HG03354 (cell line): ENCODE measurements at regions not wholly inside any gene's neighbourhood (a gene's known extent, or its start where the extent isn't known, plus 50 kb on each side); places are given as distances from the start of the nearest gene placed in this dataset.
A peak's percentile ranks its signal among the peaks of the same experiment; 100 is the strongest.

Experiments
- ATAC-seq: cut with Tn5 transposase; IDR thresholded peaks from one replicate; pipeline ENCODE4 v1.9.1; 2021; ENCODE audit warnings: mild to moderate bottlenecking; ENCODE audit not compliant: unreplicated experiment, poor library complexity, severe bottlenecking

DNA sequence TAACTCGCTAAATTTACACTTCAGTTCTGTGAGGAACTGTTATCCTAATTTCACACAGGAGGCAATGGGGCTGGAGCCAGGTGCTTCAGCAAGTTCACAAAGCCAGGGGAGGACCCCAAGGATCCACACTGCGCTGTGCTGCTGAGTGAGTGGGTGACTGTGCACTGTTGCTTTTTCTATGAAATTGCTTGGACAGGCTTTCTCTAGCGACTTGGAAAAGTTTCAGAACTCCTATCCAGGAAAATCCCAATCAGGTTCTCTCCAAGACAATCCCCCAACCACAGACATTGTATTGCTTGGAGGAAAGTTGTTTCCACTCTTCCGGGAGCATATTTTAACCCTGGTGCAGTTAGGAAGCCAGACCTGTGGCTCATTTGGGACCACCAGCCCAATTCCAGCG, 175.9 kb upstream of the CST7 start:
- ATAC-seq = no peak

DNA sequence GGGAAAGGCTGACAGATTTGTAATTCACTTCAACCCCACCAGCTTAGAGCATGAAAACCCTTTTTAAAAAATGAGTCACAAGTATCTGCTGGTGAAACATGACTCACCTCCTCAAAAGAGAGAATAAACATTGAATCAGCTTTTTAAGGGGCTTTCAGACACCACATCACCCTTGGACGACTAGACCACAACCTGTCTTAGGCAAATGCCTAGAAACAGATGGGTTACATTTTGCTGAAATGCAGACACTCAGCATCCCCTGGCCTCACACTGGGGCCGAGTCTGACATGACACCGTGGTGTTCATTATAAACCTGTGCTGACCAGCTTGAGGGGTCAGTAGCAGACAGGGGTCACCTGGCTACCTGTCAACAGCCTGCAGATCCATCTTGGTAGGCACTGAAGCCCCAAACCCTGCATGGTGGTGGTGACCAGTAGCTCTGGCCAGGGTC, 175.3 kb upstream of the CST7 start:
- peak; percentile 85 for ATAC-seq

DNA sequence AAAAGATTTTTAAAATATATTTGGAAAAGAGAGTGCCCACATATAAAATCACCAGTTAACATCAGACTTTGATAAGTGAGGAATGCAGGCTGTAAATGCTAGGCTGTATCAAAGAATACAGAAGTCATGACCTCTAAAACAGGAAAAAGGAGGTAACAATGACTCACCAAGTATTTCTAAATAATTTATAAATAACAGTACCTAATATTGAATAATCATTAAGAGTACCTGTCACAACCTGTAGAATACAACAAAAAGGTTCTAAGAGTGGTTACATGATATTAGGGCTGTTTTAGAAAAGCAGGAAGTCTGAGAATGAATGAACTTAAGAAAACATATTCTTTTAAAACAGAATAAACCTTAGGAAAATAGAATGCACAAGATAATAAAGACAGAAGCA, 173.1 kb upstream of the CST7 start:
- ATAC-seq = no peak

DNA sequence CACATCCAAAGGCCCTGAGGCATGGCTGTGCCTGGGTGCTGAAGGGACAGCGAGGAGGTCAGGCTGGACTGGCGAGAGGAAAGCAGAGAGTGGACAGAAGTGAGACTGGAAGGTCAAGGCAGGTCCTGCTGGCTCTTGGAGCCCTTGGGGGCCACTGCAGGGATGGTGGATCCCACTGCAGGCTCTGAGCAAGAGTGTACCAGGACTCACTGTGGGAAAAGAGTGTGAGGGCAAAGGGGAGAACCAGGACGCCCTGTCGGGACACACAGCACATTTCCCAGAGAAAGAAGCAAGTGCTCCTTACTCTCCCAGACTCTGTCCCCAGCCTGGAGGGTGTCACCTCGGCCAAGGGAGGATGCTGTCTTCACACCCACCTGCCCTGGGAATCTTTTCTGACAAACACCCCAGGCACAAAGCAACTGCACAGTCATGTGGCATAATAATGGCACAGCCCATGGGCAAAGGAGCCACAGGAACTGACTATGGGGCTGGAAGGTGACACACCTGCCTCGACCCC, 172.3 kb upstream of the CST7 start:
- no peak for ATAC-seq

DNA sequence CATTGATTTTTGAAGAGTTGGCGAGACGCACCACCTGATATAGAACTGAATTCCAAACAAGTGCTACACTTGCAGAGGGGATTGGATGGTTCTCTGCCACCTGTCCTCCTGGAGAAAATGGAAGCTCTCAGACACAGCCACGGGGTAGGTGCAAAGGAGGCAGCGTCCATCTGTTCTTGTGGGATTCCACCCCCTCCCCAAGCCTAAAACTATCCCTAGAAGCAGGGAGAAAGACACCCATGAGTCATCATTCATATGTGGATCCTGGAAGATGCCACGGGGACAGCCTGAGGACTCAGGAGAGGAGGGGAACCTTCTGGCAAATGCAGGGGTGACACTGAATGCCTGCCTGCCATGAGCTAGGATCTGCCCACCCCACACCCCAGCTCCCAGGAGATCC, 171.3 kb upstream of the CST7 start:
- ATAC-seq = no peak

DNA sequence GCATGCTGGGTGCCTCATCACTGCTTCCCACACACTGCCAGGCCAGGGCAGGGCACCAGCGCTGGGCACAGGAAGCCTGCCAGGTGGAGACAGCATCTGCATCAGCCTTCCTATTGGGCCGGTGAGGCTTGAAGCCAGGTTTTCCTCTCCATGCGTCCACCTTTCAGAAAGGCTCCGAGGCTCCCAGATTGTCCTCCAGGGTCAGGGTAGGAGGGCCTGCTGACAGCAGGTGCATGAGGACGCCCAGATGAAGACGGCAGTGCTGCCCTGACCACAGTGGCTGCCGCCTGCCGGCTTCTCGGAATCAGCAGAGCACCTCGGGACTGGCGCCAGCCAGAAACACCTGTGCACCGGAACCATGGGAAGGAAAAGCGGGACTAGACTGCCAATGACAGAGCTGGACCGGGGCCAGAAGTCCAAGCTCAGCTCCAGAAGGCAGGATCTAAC, 170.5 kb upstream of the CST7 start:
- no peak for ATAC-seq

DNA sequence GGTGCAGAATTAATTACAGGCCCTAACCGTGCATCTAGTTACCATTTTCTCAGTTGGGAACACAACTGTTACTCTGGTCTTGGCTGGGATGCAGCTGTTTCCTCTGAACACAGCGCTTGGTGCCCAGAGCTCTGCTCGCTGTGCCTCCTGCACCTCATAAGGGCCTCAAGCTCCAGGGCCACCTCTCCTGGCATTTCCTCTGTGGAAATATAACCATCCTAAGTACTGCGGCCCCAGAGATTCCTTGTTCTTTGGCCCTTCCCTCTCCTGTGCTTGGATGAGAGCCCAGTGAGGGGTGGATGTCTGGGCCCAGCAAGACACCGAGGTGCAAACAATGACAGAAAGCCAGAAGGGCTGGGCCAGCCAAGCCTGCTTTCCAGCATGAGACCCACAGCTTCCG, 169.9 kb upstream of the CST7 start:
- no peak for ATAC-seq

DNA sequence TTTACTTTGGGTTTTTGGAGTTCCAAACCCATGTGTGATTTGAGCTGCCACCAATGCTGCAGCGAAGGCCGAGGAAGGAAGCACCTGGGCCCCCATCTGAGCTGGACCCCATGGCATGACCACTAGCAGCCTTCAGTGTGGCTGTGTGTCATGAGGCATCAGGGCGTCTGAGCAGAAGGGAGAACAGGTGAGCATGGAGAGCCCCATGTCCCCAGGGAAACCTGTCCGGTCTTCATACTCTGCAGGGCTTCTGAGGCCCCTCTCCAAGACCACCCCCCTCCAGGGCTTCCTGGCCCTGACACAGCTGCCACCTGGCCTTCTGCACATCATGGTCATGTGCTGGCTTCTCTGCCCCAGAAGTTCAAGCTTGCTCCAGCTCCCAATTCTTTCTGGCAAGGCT, 169.1 kb upstream of the CST7 start:
- ATAC-seq = no peak

DNA sequence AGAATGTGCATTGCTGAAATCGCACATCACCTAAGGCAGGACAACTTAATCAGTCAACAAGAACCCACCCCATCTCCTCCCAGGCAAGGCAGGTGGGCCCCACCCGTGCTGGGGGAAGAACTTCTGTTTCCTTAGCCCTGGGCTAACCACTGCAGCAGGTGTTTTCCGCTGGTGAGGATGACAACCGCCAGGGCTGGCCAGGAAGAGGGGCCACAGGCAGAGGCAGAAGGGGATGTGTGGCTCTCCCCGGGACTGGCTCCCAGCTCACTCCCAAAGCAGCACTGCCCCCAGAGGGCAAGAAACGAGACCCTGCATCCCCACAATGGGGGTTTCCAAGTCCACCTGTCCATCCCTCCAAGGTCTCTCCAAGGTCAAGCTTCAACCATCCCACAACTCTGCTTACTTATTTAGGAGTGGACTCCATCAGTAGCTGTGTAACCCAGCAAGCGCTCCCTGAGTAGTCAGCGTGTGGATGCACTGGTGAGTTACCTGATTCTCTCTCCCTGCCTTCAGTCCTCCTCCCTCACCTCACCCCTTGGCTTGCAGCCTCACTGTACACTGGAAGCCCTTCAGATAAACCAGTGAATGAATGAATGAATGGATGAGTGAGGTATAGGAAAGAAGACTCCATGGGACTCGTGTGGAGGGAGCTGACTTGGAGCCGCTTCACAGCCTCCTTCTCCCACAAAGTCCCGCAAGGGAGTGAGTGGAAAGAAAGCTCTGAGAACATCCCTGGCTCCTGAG, 168.2 kb upstream of the CST7 start:
- ATAC-seq = no peak

DNA sequence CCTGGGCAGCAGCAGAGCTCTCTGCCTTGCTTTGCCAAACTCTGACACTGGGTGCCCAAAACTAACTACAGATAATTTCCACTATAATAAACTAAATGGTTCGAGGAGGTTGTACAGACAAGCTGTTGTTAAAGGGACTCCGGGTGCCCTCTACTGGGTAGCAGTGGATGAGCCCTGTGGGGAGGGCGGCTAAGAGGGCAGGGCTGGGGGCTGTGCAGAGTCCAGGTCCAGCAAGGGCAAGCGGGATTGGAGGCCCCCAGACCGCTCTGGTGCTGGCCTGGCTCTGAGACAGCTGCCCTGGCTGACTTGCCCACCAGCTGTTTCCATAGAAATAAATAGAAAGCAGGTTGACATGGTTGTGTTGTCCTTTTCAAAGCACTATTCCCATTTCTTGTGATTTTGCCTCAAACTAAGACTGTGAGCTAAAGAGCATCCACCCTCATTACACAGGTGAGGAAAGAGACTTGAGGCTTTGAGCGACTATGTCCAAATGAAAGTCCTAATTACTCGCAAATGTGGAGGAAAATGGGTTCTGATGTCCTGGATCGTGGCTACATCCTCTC, 167.6 kb upstream of the CST7 start:
- ATAC-seq = no peak

DNA sequence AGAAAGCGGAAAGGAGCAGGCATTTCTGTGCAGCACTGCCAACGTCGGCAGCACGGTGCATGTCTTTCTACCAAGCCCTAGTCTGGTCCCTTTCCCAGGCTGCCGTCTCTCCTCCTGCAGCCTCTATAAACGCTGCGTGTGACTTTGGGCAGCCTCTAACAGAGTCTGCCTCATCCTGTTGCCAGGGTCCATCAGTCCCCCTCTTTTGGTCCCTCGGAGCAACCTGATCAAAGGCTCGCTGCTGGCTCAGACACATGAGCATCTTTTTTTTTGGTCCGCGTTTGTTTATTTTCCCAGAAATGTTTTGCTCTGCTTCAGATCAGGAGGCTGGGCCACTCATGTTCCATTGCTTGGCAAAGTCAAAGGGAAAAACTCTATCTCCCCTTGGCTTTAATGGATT, 166.8 kb upstream of the CST7 start:
- no peak for ATAC-seq

DNA sequence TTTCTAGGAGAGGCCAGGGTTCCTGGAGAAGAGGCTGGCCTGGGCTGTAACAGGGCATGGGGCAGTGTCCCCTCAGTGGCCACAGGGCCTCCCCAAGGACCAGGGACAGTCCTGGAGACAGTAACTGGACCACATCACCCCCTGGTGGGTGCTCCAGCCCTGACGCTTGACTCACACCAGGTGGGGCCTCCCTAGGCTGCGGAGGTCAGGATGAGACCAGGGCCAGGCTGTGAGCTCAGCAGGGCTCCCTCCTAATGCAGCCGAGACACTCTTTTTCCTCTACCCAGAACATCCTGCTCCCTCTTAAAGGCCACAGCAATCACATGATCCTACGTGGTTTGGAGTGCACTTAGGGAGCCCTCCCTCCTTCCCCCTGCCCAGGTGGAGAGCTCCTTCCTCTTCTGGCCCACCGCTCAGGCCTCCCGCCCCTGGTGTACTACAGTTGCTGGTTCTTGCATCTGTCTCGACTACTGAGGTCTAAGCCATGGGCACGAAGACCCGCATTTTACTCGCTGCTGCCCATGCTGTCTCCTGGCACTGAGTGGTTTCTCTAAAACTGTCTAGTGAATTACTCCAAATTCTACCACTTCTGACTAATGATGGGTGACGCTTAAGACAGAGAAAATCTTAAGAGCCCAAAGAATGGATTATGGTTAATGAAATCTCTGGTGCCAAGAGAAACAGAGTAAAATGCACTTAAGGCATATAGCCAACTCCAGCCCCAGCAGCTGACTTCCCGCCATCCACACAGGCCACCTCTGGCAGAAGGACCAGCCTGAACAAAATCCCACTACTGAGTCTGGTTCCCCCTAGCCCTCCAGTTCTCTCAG, 166.1 kb upstream of the CST7 start:
- no peak for ATAC-seq

DNA sequence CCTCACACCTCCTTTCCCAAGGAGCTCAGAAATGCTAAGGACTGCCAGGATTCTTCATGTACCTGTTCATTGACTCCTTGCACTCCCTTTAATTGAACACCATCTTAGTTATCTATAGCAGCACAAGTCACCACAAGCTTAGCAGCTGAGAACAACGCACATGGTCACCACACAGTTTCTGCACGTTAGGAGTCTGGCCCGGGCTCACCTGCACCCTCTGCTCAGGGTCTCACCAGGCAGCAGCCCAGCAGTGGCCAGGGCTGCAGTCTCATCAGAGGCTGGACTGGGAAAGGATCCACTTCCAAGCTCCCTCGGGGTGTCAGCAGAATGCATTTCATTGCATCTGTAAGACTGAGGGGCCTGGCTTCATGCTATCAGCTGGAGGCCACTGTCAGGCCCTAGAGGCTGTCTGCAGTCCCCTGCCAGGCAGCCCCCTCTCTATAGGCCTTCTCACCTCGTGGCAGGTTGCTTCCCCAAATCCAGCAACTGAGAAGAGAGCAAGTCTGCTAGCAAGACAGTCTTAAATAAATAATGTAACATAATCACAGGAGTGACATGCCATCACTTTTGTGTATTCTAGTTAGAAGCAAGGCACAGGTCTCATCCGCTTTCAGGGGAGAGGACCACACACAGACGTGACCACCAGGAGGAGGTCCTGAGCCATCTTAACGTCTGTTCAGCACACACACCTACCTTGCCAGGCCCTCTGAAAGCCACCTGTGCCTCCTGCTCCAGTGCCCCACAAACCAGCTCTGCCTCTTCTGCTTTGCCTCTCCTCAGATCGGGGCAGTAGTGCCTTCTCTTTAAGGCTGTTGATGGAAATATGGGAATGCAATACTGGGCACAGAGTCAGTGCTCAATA, 165.2 kb upstream of the CST7 start:
- peak; percentile 67 for ATAC-seq

DNA sequence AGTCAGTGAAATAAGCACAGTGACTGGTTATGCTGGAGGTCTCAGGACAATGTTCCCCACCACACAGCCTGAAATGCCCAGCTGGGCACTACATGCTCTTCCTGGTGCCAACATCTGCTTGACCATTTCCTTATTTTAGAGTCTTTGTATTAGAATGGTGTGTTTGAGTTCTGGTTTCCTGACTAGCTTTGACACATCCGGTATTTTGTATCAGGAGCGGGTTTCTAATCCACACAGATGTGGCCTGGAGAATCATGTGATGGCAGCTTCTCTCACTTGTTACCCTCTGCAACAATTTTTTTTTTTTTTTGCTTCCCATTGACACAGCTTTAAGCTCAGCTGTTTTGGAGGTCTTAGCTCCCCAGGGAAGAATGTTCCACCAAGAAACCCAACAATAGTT, 164.5 kb upstream of the CST7 start:
- ATAC-seq = no peak

DNA sequence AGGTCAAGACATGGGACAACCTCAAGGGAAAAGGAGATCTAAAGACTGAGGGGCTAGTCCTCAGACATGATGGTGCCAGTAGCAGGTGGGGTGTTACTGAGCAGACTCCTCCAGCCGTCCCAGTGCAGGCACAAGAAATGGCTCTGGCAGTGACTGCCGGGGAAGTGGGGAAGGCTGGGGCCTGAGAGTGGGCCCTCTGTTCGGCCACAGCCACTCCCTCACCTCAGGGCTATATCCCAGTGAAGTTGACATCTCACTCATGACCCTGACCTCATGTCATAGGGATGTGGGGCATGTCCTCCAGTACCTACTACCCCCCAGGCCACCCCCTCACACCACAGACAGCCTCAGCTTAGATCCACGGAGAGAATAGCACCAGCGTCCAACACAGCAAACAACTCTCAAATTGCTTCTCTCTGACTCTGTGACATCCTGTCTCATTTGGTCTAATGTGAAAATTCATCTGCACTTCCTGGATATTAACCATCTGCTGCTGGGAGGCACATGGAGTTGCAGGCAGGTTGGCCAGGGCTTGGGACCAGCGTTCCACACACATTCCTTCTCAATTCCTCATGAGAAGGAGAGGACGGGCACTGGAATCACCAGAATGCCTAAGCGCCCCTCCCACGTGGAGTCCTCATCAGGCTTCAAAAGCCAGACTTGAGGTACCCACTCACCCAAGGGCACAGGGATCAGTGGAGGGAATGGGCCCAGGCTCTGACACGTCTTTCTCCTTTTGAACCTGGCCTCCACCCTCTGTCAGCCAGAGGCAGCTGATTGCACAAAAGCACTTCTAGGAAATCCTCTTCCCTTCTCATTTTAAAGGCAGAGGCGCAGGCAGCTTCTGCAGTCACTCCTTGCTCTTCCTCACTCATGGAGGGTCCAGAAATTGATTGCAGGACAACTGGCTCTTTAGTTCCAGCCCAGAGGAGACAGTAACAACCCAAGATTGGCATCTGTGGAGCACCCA, 163.6 kb upstream of the CST7 start:
- ATAC-seq = no peak

DNA sequence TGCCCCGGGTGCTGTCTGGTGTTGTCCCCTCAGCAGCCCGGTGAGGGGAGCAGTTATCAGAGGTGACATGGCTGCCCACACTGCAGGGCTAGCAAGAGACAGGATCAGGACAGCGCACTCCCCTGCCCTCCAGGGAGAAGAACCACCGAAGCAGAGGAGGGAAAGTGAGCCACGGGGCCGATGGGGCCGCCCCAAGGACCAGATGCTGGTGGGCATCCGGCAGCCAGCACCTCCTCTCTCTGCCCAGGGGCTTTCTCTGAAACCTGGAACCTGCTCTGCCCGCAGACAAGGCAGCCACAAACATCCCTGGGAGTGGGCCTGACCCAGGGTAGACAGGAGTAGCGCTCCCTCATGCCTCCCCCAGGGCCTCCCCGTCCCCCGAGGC, 163.0 kb upstream of the CST7 start:
- ATAC-seq = no peak

DNA sequence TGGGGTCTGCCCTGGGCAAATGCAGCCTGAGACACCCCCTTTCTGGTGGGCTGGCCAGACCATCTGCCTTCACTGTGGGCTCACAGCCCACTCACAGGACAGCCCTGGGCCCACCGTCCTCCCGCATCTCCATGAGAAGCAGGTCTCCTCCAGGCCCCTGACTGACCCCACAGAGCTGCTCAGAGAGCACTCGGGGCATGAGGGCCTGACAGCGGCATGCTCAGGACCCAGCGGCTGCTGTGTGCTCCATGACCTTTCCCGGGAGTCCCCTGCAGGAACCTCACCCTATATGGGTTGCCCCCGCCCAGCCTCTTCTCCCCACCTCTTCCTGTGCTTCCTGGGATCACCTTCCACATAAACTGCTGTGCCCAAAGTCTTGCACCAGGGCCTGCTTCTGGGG, 162.4 kb upstream of the CST7 start:
- no peak for ATAC-seq

DNA sequence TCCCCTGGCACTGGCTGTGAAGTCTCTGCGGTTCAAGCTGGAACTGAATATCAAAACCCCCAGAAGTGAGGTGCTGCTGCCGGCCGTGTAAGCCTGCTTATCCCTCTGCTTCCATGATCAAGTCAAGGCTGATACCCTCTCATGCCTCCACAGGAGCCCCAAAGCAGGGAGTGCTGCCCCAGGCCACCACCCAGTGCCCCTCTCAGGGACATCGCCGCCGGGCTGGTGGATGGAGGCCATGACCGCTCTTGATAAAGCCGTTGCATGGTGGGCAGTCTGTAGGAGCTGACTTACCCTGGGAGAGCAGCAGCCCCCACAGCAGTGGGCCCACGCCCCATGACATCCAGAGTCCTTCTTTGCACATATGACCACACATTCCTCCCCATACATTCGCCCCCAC, 162.0 kb upstream of the CST7 start:
- no peak for ATAC-seq

DNA sequence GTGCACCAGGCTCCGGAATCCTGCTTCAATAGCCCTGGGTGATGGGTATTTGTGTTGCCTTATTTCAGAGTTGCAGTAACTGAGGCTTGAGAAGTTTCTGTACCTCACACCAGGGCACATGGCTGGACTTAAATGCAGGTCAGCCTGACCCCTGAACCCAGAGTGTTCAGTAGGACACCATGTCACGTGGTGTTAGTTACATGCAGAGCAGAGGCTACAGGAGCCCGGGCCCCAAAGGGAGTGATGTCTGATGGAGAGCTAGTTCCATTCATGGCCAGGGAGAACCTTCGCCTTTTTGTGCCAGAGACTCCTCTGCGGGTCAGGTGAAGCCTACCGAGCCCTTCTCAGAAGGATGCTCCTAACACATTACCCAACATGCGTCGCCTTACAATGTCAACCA, 161.4 kb upstream of the CST7 start:
- ATAC-seq = no peak
